MM.1S (cell line): ENCODE measurements at regions not wholly inside any gene's neighbourhood (a gene's known extent, or its start where the extent isn't known, plus 50 kb on each side); places are given as distances from the start of the nearest gene placed in this dataset.

ENCODE experiments used
- EZH2 ChIP-seq: fragments of 300-600 bp; sonication (generic); optimal IDR thresholded peaks from 2 replicates; pipeline ENCODE3; 2017; ENCODE audit warnings: low read depth, mild to moderate bottlenecking, antibody characterized with exemption, low read length, mixed read lengths
- EZH2phosphoT487 ChIP-seq: fragments of 300-600 bp; sonication (generic); IDR thresholded peaks from 2 replicates; pipeline ENCODE4 v1.6.1; 2018; ENCODE audit warnings: antibody characterized with exemption, low read length
- TF ChIP-seq, protein P1 (sequence below): fragments of 300-600 bp; sonication (generic); IDR thresholded peaks from 2 replicates; pipeline ENCODE4 v1.5.1; 2016; ENCODE audit warnings: antibody characterized with exemption, low read length, mixed read lengths

- TF ChIP-seq, protein P1, sequence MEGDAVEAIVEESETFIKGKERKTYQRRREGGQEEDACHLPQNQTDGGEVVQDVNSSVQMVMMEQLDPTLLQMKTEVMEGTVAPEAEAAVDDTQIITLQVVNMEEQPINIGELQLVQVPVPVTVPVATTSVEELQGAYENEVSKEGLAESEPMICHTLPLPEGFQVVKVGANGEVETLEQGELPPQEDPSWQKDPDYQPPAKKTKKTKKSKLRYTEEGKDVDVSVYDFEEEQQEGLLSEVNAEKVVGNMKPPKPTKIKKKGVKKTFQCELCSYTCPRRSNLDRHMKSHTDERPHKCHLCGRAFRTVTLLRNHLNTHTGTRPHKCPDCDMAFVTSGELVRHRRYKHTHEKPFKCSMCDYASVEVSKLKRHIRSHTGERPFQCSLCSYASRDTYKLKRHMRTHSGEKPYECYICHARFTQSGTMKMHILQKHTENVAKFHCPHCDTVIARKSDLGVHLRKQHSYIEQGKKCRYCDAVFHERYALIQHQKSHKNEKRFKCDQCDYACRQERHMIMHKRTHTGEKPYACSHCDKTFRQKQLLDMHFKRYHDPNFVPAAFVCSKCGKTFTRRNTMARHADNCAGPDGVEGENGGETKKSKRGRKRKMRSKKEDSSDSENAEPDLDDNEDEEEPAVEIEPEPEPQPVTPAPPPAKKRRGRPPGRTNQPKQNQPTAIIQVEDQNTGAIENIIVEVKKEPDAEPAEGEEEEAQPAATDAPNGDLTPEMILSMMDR = no peak
- TF ChIP-seq EZH2phosphoT487 = no peak
- no peak for TF ChIP-seq EZH2
These were observed 603.4 kb upstream of the CCDC54 start for GRCh38 chr3:106773795-106774194.
